Sigmoid colon (tissue), 4 donors: ENCODE measurements at regions not wholly inside any gene's neighbourhood (a gene's known extent, or its start where the extent isn't known, plus 50 kb on each side); places are given as distances from the start of the nearest gene placed in this dataset.

Experiments
- EP300 ChIP-seq, 4 donors: sonication (generic); formaldehyde crosslinking; IDR thresholded peaks; one replicate each; pipeline ENCODE4 v1.6.1; 2017; ENCODE audit warnings: antibody characterized with exemption in 4 of 4
- POLR2A ChIP-seq, 2 donors: fragments of 450-650 bp; IDR thresholded peaks; one replicate each; pipeline ENCODE4 v1.6.1; 2016; ENCODE audit warnings: antibody characterized with exemption in 2 of 2, mild to moderate bottlenecking in 2 of 2, moderate library complexity in 2 of 2
- POLR2AphosphoS5 ChIP-seq, 4 donors: sonication (generic); formaldehyde crosslinking; IDR thresholded peaks; one replicate each; pipeline ENCODE4 v1.6.1; 2017; ENCODE audit warnings: antibody characterized with exemption in 4 of 4
- TF ChIP-seq, protein P1 (sequence below), 4 experiments: fragments of 450-650 bp in 3 of 4; fragments of 200-600 bp in 1 of 4; IDR thresholded peaks; one replicate each; pipeline ENCODE4 v1.5.1; 2016 to 2019; ENCODE audit warnings: antibody characterized with exemption in 4 of 4, mild to moderate bottlenecking in 3 of 4, moderate library complexity in 2 of 4

DNA sequence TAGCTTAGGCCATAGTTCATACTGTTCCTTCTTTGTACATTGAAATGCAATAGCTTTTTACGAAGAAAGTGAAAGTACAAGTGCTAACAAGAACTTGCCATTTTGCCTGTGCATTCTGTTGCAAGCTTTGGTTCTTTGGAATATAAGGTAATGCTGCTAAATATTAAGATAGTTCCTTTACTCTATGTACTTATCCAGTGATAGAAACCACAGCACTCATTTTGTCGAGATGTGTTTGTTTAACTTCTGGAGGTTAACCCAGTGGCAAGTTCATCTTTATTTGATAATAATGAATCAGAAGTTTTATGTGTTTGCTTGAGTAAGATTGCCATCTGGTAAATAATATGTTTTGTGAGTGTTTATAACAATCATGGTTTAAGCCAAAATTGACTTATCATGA is 373.1 kb upstream of the FANCL start:
- TF ChIP-seq, protein P1, sequence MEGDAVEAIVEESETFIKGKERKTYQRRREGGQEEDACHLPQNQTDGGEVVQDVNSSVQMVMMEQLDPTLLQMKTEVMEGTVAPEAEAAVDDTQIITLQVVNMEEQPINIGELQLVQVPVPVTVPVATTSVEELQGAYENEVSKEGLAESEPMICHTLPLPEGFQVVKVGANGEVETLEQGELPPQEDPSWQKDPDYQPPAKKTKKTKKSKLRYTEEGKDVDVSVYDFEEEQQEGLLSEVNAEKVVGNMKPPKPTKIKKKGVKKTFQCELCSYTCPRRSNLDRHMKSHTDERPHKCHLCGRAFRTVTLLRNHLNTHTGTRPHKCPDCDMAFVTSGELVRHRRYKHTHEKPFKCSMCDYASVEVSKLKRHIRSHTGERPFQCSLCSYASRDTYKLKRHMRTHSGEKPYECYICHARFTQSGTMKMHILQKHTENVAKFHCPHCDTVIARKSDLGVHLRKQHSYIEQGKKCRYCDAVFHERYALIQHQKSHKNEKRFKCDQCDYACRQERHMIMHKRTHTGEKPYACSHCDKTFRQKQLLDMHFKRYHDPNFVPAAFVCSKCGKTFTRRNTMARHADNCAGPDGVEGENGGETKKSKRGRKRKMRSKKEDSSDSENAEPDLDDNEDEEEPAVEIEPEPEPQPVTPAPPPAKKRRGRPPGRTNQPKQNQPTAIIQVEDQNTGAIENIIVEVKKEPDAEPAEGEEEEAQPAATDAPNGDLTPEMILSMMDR (IDR thresholded peaks at IDR 0.05) = no peak
- no peak for TF ChIP-seq EP300 (IDR thresholded peaks at IDR 0.05)
- no peak for TF ChIP-seq POLR2A (IDR thresholded peaks at IDR 0.05)
- no peak for TF ChIP-seq POLR2AphosphoS5 (IDR thresholded peaks at IDR 0.05)
